IMR-90 (cell line): ENCODE measurements at regions not wholly inside any gene's neighbourhood (a gene's known extent, or its start where the extent isn't known, plus 50 kb on each side); places are given as distances from the start of the nearest gene placed in this dataset.

Experiments
- ATAC-seq: fragments of 200-7000 bp; cut with Tn5 transposase; 2 replicates; pipeline ENCODE4 v1.9.1; 2020; ENCODE audit warnings: low read depth, mild to moderate bottlenecking, moderate library complexity
- BruUV-seq: library from RNA; stranded (reverse); fragments of 400-500 nt; replicated peaks from 2 replicates; lab custom pipeline; 2021; lab: Mats Ljungman, UMichigan
- CTCF ChIA-PET: fragments of 300-600 bp; formaldehyde crosslinking; extraction: SDS; loops from one replicate; lab custom pipeline; 2021; ENCODE audit warnings: antibody characterized with exemption; lab: Yijun Ruan, JAX
- POLR2A ChIA-PET: fragments of 300-600 bp; sonication (Branson Sonifier 250); formaldehyde crosslinking; loops from one replicate; lab custom pipeline; 2022; ENCODE audit warnings: antibody characterized with exemption; ENCODE audit not compliant: unreplicated experiment; lab: Charles Lee
- DNase-seq: peaks from one replicate; pipeline ENCODE4 v3.0.0; 2013
- H2AFZ ChIP-seq: replicated peaks from 2 replicates; pipeline ENCODE3; 2013; ENCODE audit warnings: low read length, mild to moderate bottlenecking; ENCODE audit not compliant: poor library complexity
- H2AK5ac ChIP-seq: 2 replicates; pipeline ENCODE4 v1.6.1; 2013; ENCODE audit warnings: low read depth, low read length, inconsistent platforms
- H2AK9ac ChIP-seq: replicated peaks from 2 replicates; pipeline ENCODE3; 2013; ENCODE audit warnings: mild to moderate bottlenecking, low read depth, low read length, moderate library complexity; ENCODE audit not compliant: poor library complexity
- H2BK120ac ChIP-seq: 2 replicates; pipeline ENCODE4 v1.6.1; 2013; ENCODE audit warnings: low read depth, low read length, inconsistent platforms
- H2BK15ac ChIP-seq: 3 replicates; pipeline ENCODE4 v1.6.1; 2013; ENCODE audit warnings: low read depth, low read length, inconsistent platforms
- H2BK20ac ChIP-seq: 2 replicates; pipeline ENCODE4 v1.6.1; 2013; ENCODE audit warnings: low read depth, mild to moderate bottlenecking, inconsistent platforms, low read length, moderate library complexity
- H2BK5ac ChIP-seq: 2 replicates; pipeline ENCODE4 v1.6.1; 2013; ENCODE audit warnings: mild to moderate bottlenecking, low read depth, low read length, inconsistent platforms; ENCODE audit not compliant: poor library complexity, severe bottlenecking
- H3K14ac ChIP-seq: replicated peaks from 2 replicates; pipeline ENCODE4 v1.6.1; 2013; ENCODE audit warnings: low read depth, low read length, inconsistent platforms
- H3K18ac ChIP-seq: 2 replicates; pipeline ENCODE4 v1.6.1; 2013; ENCODE audit warnings: low read depth, low read length, control low read depth
- H3K23ac ChIP-seq: 2 replicates; pipeline ENCODE4 v1.6.1; 2013; ENCODE audit warnings: low read depth, low read length, inconsistent platforms
- H3K27ac ChIP-seq: 2 replicates; pipeline ENCODE4 v1.5.1; 2013; ENCODE audit warnings: mild to moderate bottlenecking, control low read depth, low read length; ENCODE audit not compliant: insufficient read depth
- H3K27me3 ChIP-seq: 2 replicates; pipeline ENCODE4 v1.6.1; 2013; ENCODE audit warnings: low read length; ENCODE audit not compliant: control insufficient read depth, insufficient read depth
- H3K36me3 ChIP-seq: 2 replicates; pipeline ENCODE4 v1.6.1; 2013; ENCODE audit warnings: low read length, mixed read lengths; ENCODE audit not compliant: control insufficient read depth, insufficient read depth
- H3K4ac ChIP-seq: 2 replicates; pipeline ENCODE4 v1.6.1; 2013; ENCODE audit warnings: low read depth, low read length, inconsistent platforms
- H3K4me1 ChIP-seq: 2 replicates; pipeline ENCODE4 v1.6.1; 2013; ENCODE audit warnings: low read length, mixed read lengths; ENCODE audit not compliant: control insufficient read depth, insufficient read depth
- H3K4me2 ChIP-seq: 2 replicates; pipeline ENCODE4 v1.6.1; 2013; ENCODE audit warnings: low read depth, mild to moderate bottlenecking, control low read depth, low read length, moderate library complexity
- H3K4me3 ChIP-seq: 2 replicates; pipeline ENCODE4 v1.5.1; 2013; ENCODE audit warnings: low read depth, mild to moderate bottlenecking, control low read depth, low read length, moderate library complexity; ENCODE audit not compliant: insufficient read depth
- H3K56ac ChIP-seq: 2 replicates; pipeline ENCODE4 v1.6.1; 2013; ENCODE audit warnings: low read length, inconsistent platforms; ENCODE audit not compliant: insufficient read depth; ENCODE audit errors: extremely low read depth
- H3K79me1 ChIP-seq, 2 experiments: 2 replicates each; pipeline ENCODE4 v1.6.1; 2013; ENCODE audit warnings: low read length in 2 of 2, inconsistent platforms in 1 of 2, low read depth in 1 of 2
- H3K9ac ChIP-seq: 2 replicates; pipeline ENCODE4 v1.6.1; 2013; ENCODE audit warnings: low read depth, low read length, control low read depth
- H3K9me1 ChIP-seq: 2 replicates; pipeline ENCODE4 v1.6.1; 2013; ENCODE audit warnings: low read length, inconsistent platforms; ENCODE audit not compliant: insufficient read depth
- H3K9me3 ChIP-seq: 2 replicates; pipeline ENCODE4 v1.6.1; 2013; ENCODE audit warnings: low read length; ENCODE audit not compliant: control insufficient read depth, insufficient read depth
- H4K20me1 ChIP-seq: 2 replicates; pipeline ENCODE4 v1.6.1; 2013; ENCODE audit warnings: low read length, inconsistent platforms; ENCODE audit not compliant: insufficient read depth
- H4K5ac ChIP-seq: 2 replicates; pipeline ENCODE4 v1.6.1; 2013; ENCODE audit warnings: mild to moderate bottlenecking, low read depth, low read length, control low read depth
- H4K8ac ChIP-seq, 2 experiments: 2 replicates each; pipeline ENCODE4 v1.6.1; 2013; ENCODE audit warnings: low read depth in 2 of 2, low read length in 2 of 2, control low read depth in 1 of 2, inconsistent platforms in 1 of 2
- H4K91ac ChIP-seq: 2 replicates; pipeline ENCODE4 v1.6.1; 2013; ENCODE audit warnings: low read depth, low read length, inconsistent platforms; ENCODE audit not compliant: insufficient read depth
- CHD1 ChIP-seq: IDR thresholded peaks from 2 replicates; pipeline ENCODE4 v1.6.1; 2012; ENCODE audit warnings: low read depth, low read length, improper control_type of control experiment
- WGBS, 2 experiments: methylation state at CpG; one replicate each; pipeline versions ENCODE4 v1.1.5 to v1.1.7; 2013; ENCODE audit warnings: missing lambda C conversion rate in 2 of 2; ENCODE audit not compliant: insufficient read length in 1 of 2; ENCODE audit errors: extremely low coverage in 2 of 2; 5-methylcytosine and 5-hydroxymethylcytosine counted together
- dilution Hi-C: fragments of 300-500 bp; cut with HindIII; formaldehyde crosslinking; loops from one replicate; pipeline ENCODE4 v1.14.3; 2018; ENCODE audit warnings: low sequenced_read_pairs; ENCODE audit not compliant: unreplicated experiment
- in situ Hi-C: fragments of 300-500 bp; cut with MboI; formaldehyde crosslinking; loops from 3 replicates; pipeline ENCODE4 v1.14.3; 2019; ENCODE audit warnings: low sequenced_read_pairs, inconsistent platforms, mixed read lengths
- intact Hi-C: fragments of 100-400 bp; cut with micrococcal nuclease; formaldehyde crosslinking; loops from 2 replicates; pipeline ENCODE4 v1.10.0; 2022
- TF ChIP-seq, protein P1 (sequence below): conservative IDR thresholded peaks from 2 replicates; pipeline ENCODE4 v1.5.1; 2012; ENCODE audit warnings: mild to moderate bottlenecking, low read depth, low read length, improper control_type of control experiment

DNA sequence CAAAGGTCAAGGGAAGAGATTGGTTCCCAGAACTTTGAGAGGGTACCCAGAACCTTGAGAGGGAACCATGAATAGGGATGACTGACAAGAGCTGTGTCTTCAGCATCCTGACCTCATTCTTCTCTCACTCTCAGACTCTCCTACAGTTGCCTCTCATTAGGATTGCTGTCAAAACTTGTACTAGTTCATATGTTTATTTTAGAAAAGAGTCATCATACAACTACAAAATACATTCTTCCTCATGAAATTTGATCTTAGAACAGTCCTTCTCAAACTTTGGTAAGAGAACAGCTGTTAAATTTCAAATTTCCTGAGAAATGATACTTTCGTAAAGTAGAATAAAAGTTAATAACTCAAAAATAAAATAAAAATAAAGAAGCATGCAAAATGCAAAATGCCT is 161.4 kb upstream of the ZRANB2 start:
- ATAC-seq = peak; percentile 63; the same call in 1 of the 2 replicates
- dilution Hi-C loops = no loop called here
- ChIA-PET POLR2A (no interaction called here), CTCF (interaction anchor here (0.6 kb wide), 1 partner anchor 68 kb away, joined by 7 read pairs; no protein-coding TSS in a partner anchor)
- Histone ChIP-seq H3K9me3 (no peaks in the 10 kb centered on the region), H2BK120ac (no peak overlapping the region), H4K20me1 (no peaks in the 10 kb centered on the region), H3K23ac (no peak overlapping the region), H3K27ac (no peak overlapping the region), H2BK15ac (no peak overlapping the region), H4K91ac (no peak overlapping the region), H2BK20ac (no peak overlapping the region), H3K27me3 (no peaks in the 10 kb centered on the region), H3K56ac (no peak overlapping the region), H3K4ac (no peak overlapping the region), H3K9me1 (no peaks in the 10 kb centered on the region), H3K9ac (no peak overlapping the region), H3K4me2 (no peak overlapping the region), H3K36me3 (no peaks in the 10 kb centered on the region), H3K14ac (no peak overlapping the region), H2AFZ (no peak overlapping the region), H2AK5ac (no peak overlapping the region), H2AK9ac (no peak overlapping the region), H4K5ac (no peak overlapping the region), H3K79me1 (no peaks in the 10 kb centered on the region), H3K18ac (no peak overlapping the region), H4K8ac (no peak overlapping the region), H3K4me3 (no peak overlapping the region), H2BK5ac (no peak overlapping the region), H3K4me1 (0 out of 2 replicates have a peak, but pooled peaks cover 2% of the 10 kb centered on the region)
- BruUV-seq = no TSS peak
- peak; percentile 10 for DNase-seq
- intact Hi-C loops = no loop called here
- WGBS, 2 experiments = no CpG with 5 or more reads among the region's 1 CpG
- TF ChIP-seq, protein P1, sequence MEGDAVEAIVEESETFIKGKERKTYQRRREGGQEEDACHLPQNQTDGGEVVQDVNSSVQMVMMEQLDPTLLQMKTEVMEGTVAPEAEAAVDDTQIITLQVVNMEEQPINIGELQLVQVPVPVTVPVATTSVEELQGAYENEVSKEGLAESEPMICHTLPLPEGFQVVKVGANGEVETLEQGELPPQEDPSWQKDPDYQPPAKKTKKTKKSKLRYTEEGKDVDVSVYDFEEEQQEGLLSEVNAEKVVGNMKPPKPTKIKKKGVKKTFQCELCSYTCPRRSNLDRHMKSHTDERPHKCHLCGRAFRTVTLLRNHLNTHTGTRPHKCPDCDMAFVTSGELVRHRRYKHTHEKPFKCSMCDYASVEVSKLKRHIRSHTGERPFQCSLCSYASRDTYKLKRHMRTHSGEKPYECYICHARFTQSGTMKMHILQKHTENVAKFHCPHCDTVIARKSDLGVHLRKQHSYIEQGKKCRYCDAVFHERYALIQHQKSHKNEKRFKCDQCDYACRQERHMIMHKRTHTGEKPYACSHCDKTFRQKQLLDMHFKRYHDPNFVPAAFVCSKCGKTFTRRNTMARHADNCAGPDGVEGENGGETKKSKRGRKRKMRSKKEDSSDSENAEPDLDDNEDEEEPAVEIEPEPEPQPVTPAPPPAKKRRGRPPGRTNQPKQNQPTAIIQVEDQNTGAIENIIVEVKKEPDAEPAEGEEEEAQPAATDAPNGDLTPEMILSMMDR = no peak
- no peak for TF ChIP-seq CHD1
- in situ Hi-C loops = no loop called here
